NCI-H187 (cell line): ENCODE measurements at regions not wholly inside any gene's neighbourhood (a gene's known extent, or its start where the extent isn't known, plus 50 kb on each side); places are given as distances from the start of the nearest gene placed in this dataset.
"Not testable (repeated sequence)": the region's sequence is repeated elsewhere in the genome, so short reads cannot be mapped to it uniquely, and the experiment has no call there.

Source experiments
- DNase-seq, 2 experiments: peaks; one replicate each; lab custom pipeline; 2025; lab: John Stamatoyannopoulos, UW

- no peak for DNase-seq
These were observed 1989.8 kb upstream of the TENM3 start for GRCh38 chr4:180253419-180253818.

- no peak for DNase-seq
These were observed 1981.9 kb upstream of the TENM3 start for GRCh38 chr4:180261346-180261745.

GRCh38 chr4:180280076-180280475 lies 1963.1 kb upstream of the TENM3 start:
- no peak for DNase-seq

GRCh38 chr4:180280726-180281297 lies 1962.4 kb upstream of the TENM3 start:
- no peak for DNase-seq

GRCh38 chr4:180281724-180282123 lies 1961.5 kb upstream of the TENM3 start:
- no peak for DNase-seq

GRCh38 chr4:180284267-180284666 lies 1958.9 kb upstream of the TENM3 start:
- DNase-seq = no peak

GRCh38 chr4:180285796-180286195 lies 1957.4 kb upstream of the TENM3 start:
- DNase-seq = no peak

- DNase-seq = no peak
These were observed 1950.9 kb upstream of the TENM3 start for GRCh38 chr4:180292339-180292738.

GRCh38 chr4:180296036-180296599 lies 1947.1 kb upstream of the TENM3 start:
- DNase-seq = no peak

GRCh38 chr4:180304321-180304720 lies 1938.9 kb upstream of the TENM3 start:
- no peak for DNase-seq

GRCh38 chr4:180310616-180311015 lies 1932.6 kb upstream of the TENM3 start:
- DNase-seq = no peak

GRCh38 chr4:180314972-180315371 lies 1928.2 kb upstream of the TENM3 start:
- no peak for DNase-seq

GRCh38 chr4:180330521-180330920 lies 1912.7 kb upstream of the TENM3 start:
- no peak for DNase-seq

GRCh38 chr4:180333162-180333561 lies 1910.0 kb upstream of the TENM3 start:
- no peak for DNase-seq

- no peak for DNase-seq
These were observed 1907.6 kb upstream of the TENM3 start for GRCh38 chr4:180335566-180335965.

GRCh38 chr4:180336494-180337090 lies 1906.6 kb upstream of the TENM3 start:
- DNase-seq = no peak

GRCh38 chr4:180341926-180342325 lies 1901.3 kb upstream of the TENM3 start:
- no peak for DNase-seq

GRCh38 chr4:180350901-180351300 lies 1892.3 kb upstream of the TENM3 start:
- DNase-seq = no peak

GRCh38 chr4:180356766-180357165 lies 1886.4 kb upstream of the TENM3 start:
- no peak for DNase-seq

GRCh38 chr4:180360113-180360512 lies 1883.1 kb upstream of the TENM3 start:
- DNase-seq = not testable (repeated sequence)

- DNase-seq = no peak
These were observed 1879.4 kb upstream of the TENM3 start for GRCh38 chr4:180363815-180364214.

- no peak for DNase-seq
These were observed 1870.5 kb upstream of the TENM3 start for GRCh38 chr4:180372691-180373090.

GRCh38 chr4:180377741-180378140 lies 1865.5 kb upstream of the TENM3 start:
- no peak for DNase-seq

- DNase-seq = no peak
These were observed 1862.5 kb upstream of the TENM3 start for GRCh38 chr4:180380733-180381132.
